ENCODE measurements at regions not wholly inside any gene's neighbourhood (a gene's known extent, or its start where the extent isn't known, plus 50 kb on each side); places are given as distances from the start of the nearest gene placed in this dataset.
A peak's percentile ranks its signal among the peaks of the same experiment; 100 is the strongest.

GRCh38 chrX:10722851-10723250, 102.5 kb upstream of the MID1 start:
- peaks cover 13% of the 10 kb centered on the region for H3K4me1 ChIP-seq (ENCODE audit: insufficient read depth, low read length)
- H3K79me2 ChIP-seq (ENCODE audit: insufficient read depth, low read length) = no peaks in the 10 kb centered on the region
- DNase-seq (ENCODE audit: insufficient read length, low spot score, missing footprints) = peak; percentile 80
- no peaks in the 10 kb centered on the region for H3K36me3 ChIP-seq (ENCODE audit: insufficient read depth, low read length)
- peak overlapping the region; percentile 51 for H2AFZ ChIP-seq (ENCODE audit: low read length)
- TF ChIP-seq CTCF (IDR thresholded peaks at IDR 0.05; ENCODE audit: extremely low read depth, low read depth, low read length) = peak; percentile 77
- no peaks in the 10 kb centered on the region for H3K27me3 ChIP-seq (ENCODE audit: insufficient read depth, low read length)
- no peaks in the 10 kb centered on the region for H4K20me1 ChIP-seq (ENCODE audit: insufficient read depth, low read length)
- peak overlapping the region; percentile 17 for H3K4me3 ChIP-seq (ENCODE audit: insufficient read depth, low read length)
- peak overlapping the region; percentile 60 for H3K4me2 ChIP-seq (ENCODE audit: insufficient read depth, low read length)
- no peak overlapping the region for H3K27ac ChIP-seq (ENCODE audit: low read depth, low read length)
- H3K9me3 ChIP-seq (ENCODE audit: low read depth, low read length) = no peaks in the 10 kb centered on the region

GRCh38 chrX:10725071-10725470, 104.7 kb upstream of the MID1 start:
- Histone ChIP-seq H3K4me1 (ENCODE audit: insufficient read depth, low read length) (peaks cover 13% of the 10 kb centered on the region), H3K27ac (ENCODE audit: low read depth, low read length) (no peak overlapping the region), H3K36me3 (ENCODE audit: insufficient read depth, low read length) (no peaks in the 10 kb centered on the region), H3K4me2 (ENCODE audit: insufficient read depth, low read length) (no peak overlapping the region), H3K27me3 (ENCODE audit: insufficient read depth, low read length) (no peaks in the 10 kb centered on the region), H3K9me3 (ENCODE audit: low read depth, low read length) (no peaks in the 10 kb centered on the region), H3K4me3 (ENCODE audit: insufficient read depth, low read length) (no peak overlapping the region), H3K79me2 (ENCODE audit: insufficient read depth, low read length) (no peaks in the 10 kb centered on the region), H2AFZ (ENCODE audit: low read length) (no peak overlapping the region), H4K20me1 (ENCODE audit: insufficient read depth, low read length) (no peaks in the 10 kb centered on the region)
- TF ChIP-seq CTCF (IDR thresholded peaks at IDR 0.05; ENCODE audit: extremely low read depth, low read depth, low read length) = no peak
- DNase-seq (ENCODE audit: insufficient read length, low spot score, missing footprints) = no peak

GRCh38 chrX:10726647-10727046, 106.3 kb upstream of the MID1 start:
- H3K4me2 ChIP-seq (ENCODE audit: insufficient read depth, low read length) = no peak overlapping the region
- H3K79me2 ChIP-seq (ENCODE audit: insufficient read depth, low read length) = no peaks in the 10 kb centered on the region
- DNase-seq (ENCODE audit: insufficient read length, low spot score, missing footprints) = peak; percentile 91

GRCh38 chrX:10728806-10729389, 108.5 kb upstream of the MID1 start:
- H3K4me3 ChIP-seq (ENCODE audit: insufficient read depth, low read length) = no peak overlapping the region
- H3K4me1 ChIP-seq (ENCODE audit: insufficient read depth, low read length) = peaks cover 4% of the 10 kb centered on the region
- H4K20me1 ChIP-seq (ENCODE audit: insufficient read depth, low read length) = no peaks in the 10 kb centered on the region
- H3K4me2 ChIP-seq (ENCODE audit: insufficient read depth, low read length) = no peak overlapping the region
- no peak for TF ChIP-seq CTCF (IDR thresholded peaks at IDR 0.05; ENCODE audit: extremely low read depth, low read depth, low read length)
- no peaks in the 10 kb centered on the region for H3K79me2 ChIP-seq (ENCODE audit: insufficient read depth, low read length)
- H3K27ac ChIP-seq (ENCODE audit: low read depth, low read length) = no peak overlapping the region
- no peaks in the 10 kb centered on the region for H3K27me3 ChIP-seq (ENCODE audit: insufficient read depth, low read length)
- H3K36me3 ChIP-seq (ENCODE audit: insufficient read depth, low read length) = no peaks in the 10 kb centered on the region
- H2AFZ ChIP-seq (ENCODE audit: low read length) = no peak overlapping the region
- no peak for DNase-seq (ENCODE audit: insufficient read length, low spot score, missing footprints)
- H3K9me3 ChIP-seq (ENCODE audit: low read depth, low read length) = no peaks in the 10 kb centered on the region

More at GRCh38 chrX:10726647-10727046, 106.3 kb upstream of the MID1 start:
- Histone ChIP-seq H3K9me3 (ENCODE audit: low read depth, low read length) (no peaks in the 10 kb centered on the region), H2AFZ (ENCODE audit: low read length) (no peak overlapping the region), H3K4me3 (ENCODE audit: insufficient read depth, low read length) (no peak overlapping the region), H3K27me3 (ENCODE audit: insufficient read depth, low read length) (no peaks in the 10 kb centered on the region), H4K20me1 (ENCODE audit: insufficient read depth, low read length) (no peaks in the 10 kb centered on the region), H3K27ac (ENCODE audit: low read depth, low read length) (no peak overlapping the region), H3K36me3 (ENCODE audit: insufficient read depth, low read length) (no peaks in the 10 kb centered on the region), H3K4me1 (ENCODE audit: insufficient read depth, low read length) (peaks cover 13% of the 10 kb centered on the region)
- no peak for TF ChIP-seq CTCF (IDR thresholded peaks at IDR 0.05; ENCODE audit: extremely low read depth, low read depth, low read length)
